Activated CD4-positive, alpha-beta T cell treated with anti-CD3 and anti-CD28 coated beads, Interleukin-2, amount 50 U/mL, for 1 hour (primary cell): ENCODE measurements at regions not wholly inside any gene's neighbourhood (a gene's known extent, or its start where the extent isn't known, plus 50 kb on each side); places are given as distances from the start of the nearest gene placed in this dataset.

Source experiments
- DNase-seq: peaks from one replicate; pipeline ENCODE4 v3.0.0-alpha.2; 2020

- no peak for DNase-seq
Observed at GRCh38 chr6:40738551-40739193, 151.5 kb upstream of the LRFN2 start.

GRCh38 chr6:40735521-40735920, 148.4 kb upstream of the LRFN2 start:
- DNase-seq: no peak

DNA sequence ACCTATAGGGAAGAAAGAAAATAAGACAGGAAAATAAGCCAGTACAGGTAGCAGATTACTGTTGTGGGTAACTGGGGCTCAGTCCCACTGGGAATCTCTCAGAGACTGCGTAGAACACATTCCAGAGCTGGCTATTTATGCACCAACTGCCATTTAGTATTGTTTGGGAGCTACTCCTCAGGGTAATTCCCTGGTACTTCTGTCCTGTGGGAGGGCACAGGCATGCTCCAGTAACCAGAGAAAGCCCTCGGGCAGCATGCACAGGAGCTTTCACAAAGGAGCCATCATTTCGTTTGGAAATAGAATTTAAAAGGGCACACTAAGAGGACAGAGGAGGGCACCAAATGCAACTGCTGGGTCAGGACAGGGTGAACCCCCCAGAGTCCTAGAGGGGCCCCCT, 148.0 kb upstream of the LRFN2 start:
- no peak for DNase-seq

GRCh38 chr6:40734607-40735006, 147.4 kb upstream of the LRFN2 start:
- DNase-seq: no peak

DNA sequence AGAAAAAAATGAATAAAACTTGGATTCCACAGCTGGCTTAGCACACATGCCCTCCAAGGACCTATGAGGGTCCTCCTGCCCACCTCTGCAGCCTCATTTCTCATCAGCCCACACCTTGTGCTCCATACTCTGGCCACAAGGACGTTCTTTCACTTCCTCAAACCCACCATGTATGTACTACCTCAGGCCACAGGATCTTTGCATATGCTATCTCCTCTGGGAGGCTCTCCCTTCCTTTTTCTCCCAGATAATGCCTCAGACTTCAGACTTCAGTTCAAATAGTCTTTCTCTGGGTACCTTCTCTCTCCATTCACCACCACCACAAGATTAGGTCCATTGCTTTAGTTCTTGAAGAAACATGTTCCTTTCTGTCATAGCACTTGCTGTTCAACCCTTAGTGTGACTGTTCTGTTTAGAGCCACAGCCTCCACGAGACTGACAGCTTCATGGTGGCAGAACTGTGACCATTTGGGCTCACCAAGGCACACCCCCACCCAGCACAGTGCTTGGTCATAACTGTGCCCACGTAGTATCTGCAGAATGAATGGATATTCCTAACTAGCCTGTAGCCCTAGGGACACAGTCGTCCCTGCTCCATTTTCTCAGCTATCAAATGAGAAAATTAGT, 146.7 kb upstream of the LRFN2 start:
- DNase-seq: no peak

- no peak for DNase-seq
Observed at GRCh38 chr6:40733290-40733689, 146.1 kb upstream of the LRFN2 start.

- DNase-seq: no peak
Observed at GRCh38 chr6:40732878-40733277, 145.7 kb upstream of the LRFN2 start.

DNA sequence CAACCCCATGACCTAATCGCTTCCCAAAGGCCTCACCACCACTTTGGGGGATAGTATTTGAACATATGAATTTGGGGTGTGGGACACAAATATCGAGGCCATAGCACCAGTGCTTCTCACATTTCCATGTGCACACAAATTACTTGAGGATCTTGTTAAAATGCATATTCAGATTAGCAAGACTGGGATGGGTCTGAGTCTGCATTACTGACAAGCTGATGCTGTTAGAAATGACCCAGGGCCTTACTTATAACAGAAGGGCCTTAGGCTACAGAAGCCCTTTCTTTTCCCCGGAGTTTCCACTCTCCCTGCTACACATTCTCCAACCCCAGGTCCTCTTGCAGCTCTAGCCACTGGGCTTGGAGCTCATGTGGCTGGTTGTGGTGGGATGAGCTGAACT, 141.5 kb upstream of the LRFN2 start:
- no peak for DNase-seq

DNA sequence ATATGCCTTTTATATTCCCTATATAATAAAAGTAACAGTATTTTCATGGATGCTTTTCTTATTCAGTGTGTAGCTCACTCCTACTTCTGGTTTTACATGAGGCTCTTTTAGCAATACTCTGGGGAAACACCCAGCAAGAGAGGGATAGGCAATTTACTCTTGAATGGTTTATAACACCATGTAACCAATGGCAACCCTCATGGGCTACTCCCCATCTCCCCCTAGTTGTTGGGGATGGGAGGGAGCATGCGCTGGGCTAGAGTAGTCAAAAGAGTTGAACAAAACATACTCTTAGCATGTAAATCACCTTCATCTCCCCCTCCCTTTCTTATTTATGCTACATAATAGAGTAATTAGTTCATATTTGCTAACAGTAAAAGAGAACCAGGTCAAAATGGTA, 140.1 kb upstream of the LRFN2 start:
- no peak for DNase-seq

DNA sequence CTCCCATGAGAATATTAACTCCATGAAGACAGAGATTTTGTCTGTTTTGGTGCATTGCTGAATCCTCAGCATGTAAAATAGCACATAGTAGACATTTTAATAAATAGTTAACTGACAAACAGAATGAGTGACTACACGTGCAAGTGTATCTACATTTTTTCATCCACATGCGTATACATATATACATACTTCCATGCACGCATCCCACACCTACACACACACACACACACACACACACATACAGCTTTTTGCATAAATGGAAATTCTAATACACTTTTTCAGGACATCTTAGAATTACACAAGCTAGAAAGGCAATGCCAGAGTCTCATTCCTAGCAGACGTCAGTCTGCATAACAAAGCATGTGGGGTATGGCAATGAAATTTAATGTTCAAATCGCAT, 139.7 kb upstream of the LRFN2 start:
- DNase-seq: no peak

- DNase-seq: no peak
Observed at GRCh38 chr6:40725390-40725789, 138.2 kb upstream of the LRFN2 start.

- DNase-seq: no peak
Observed at GRCh38 chr6:40724886-40725285, 137.7 kb upstream of the LRFN2 start.

GRCh38 chr6:40723967-40724366, 136.8 kb upstream of the LRFN2 start:
- DNase-seq: no peak

DNA sequence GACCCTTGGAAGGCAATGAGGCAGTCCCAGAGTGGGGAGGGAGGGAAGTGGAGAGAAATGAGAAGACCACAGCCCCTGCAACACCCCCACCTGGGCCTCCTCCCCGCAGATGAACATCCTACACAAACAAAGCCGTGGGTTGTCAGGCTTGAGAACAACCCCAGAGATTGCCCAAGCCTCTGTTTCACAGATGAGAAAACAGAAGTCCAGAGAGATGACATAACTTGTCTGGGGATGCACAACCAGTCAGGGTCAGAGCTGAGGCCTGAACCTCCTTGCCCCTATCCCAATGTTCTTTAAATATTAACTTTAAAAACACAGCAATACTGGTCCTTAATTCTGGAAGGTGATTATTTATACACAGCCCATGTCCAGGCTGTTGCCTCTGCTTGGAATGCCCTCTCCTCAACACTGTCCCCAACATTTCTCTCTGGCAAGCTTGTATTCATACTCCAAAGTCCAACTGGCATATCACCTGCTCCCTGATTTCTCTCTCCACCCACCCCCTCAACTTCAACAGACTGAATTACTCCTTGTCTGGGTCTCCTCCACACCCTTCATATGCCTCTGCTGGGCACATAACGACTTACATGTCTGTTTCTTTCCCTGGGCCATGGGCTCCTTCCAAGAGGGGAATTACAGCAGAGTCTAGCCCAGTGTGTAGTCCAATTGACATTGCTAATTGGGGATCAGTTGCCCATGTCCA, 135.5 kb upstream of the LRFN2 start:
- DNase-seq: no peak

DNA sequence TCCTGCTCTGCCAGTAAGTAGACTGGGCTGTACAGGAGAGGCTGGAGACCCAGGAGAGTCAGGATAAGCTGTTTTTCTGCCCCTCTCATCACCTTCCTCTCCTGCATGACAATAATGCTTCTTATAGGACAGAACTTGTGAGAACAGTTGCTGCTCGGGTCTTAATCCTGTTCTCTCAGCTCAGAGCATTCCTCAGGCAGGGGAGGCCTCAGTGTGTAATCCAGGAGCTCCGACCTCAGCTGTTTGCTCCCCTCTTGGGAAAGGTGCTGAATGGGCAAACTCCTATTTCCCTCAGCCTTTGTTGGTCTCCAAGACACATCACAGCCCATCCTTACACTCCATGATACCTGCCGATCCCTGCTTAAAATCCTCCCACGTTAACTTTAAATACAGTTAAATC, 134.9 kb upstream of the LRFN2 start:
- DNase-seq: no peak

DNA sequence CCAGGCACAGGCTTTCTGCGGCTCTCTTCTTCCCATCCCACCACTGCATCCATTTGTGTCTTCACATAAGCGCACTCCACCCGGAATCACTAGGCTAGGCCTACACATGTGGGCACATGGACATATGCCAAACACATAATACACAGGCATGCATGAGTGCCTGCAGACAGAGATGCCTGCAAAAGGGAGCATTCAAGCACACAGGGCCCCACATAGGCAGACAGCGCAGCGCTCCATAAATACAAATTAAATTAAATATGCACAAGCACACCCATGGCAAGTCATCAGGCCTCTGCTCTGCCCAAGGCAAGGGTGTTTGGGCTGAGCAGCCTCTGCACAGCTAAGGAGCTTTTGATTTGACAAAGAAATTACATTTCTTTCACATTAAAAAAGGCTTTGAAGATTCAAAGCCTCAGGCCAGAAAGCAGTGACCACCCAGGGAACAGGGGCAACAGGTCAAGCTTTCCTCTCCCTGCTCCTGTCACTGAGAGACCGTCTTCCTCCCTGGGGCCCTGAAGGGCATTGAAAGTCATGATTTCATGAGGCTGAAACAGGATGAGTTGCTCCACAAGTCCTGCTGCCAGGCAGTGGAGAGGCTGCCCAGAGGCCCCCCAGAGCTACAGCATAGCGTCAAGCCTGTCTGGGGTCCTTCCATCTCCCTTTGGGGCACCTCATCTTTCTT, 134.2 kb upstream of the LRFN2 start:
- no peak for DNase-seq

- DNase-seq: no peak
Observed at GRCh38 chr6:40720375-40720748, 133.2 kb upstream of the LRFN2 start.

GRCh38 chr6:40719671-40720374, 132.7 kb upstream of the LRFN2 start:
- no peak for DNase-seq

DNA sequence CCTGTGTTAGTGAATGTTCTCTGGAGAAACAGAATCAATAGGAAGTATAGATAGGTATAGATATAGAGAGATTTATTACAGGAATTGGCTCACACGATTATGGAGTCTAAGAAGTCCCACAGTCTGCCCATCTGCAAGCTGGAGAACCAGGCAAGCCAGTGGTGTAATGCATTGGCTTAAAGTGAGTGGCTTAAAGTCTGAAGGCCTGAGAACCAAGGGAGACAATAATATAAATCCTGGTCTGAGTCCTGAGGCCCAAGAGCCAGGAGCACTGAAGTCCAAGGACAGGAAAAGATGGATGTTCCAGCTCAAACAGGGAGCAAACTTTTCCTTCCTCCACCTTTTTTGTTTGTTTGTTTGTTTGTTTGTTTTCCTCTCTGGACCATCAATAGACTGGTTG, 131.2 kb upstream of the LRFN2 start:
- no peak for DNase-seq

- no peak for DNase-seq
Observed at GRCh38 chr6:40717411-40718057, 130.4 kb upstream of the LRFN2 start.

DNA sequence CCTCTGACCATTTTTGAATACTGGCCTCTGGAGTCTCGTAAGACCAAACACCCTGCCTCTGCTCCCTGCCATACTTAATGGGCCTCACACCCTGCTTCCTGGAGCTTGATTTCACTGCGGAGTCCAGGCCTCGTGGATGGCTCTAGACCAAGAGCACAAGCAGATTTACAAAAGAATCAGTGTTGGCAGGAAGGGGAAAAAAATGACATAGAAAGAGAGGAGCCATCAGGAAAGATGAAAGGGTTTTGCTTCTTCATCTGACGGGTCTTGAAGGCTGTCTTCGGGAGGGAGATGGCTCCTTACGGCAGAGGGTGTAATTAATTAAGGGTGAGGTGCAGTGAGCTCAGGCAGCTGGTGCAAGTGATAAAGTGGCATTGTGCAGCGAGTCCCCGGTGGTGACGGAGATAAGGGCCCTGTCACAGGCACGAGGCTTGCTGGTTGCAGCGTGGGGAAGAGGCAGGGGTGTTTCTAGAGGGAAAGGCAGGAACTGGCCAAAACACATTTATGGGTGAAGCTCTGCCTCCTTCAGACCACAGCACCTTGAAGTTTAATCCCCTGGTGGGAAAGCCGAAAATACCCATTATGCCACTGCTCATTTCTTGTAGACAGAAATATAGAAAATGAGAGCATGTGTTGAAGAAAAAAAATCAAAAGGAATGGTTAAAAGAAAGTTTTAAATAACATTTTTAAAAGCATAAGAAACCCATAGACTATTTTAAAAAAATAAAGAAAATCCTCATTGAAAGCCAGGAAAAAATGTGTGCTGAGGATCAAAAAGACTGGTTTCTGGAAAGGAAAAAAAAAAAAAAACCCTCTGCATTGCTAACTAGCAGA, 128.6 kb upstream of the LRFN2 start:
- DNase-seq: no peak
